ENCODE measurements at regions not wholly inside any gene's neighbourhood (a gene's known extent, or its start where the extent isn't known, plus 50 kb on each side); places are given as distances from the start of the nearest gene placed in this dataset.

- no peaks in the 10 kb centered on the region for H3K4me1 ChIP-seq
- peaks cover 0 to 29% of the 10 kb centered on the region in 2 donors for H3K9me3 ChIP-seq
- H3K36me3 ChIP-seq = no peaks in the 10 kb centered on the region
- H3K4me3 ChIP-seq = no peak overlapping the region
- no peak for DNase-seq (ENCODE audit: low spot score)
- H3K27ac ChIP-seq = no peak overlapping the region
- no peak for TF ChIP-seq CTCF (IDR thresholded peaks at IDR 0.05)
- no peaks in the 10 kb centered on the region for H3K27me3 ChIP-seq
Observed at GRCh38 chr11:127412722-127413380, 412.3 kb upstream of the KIRREL3 start.

DNA sequence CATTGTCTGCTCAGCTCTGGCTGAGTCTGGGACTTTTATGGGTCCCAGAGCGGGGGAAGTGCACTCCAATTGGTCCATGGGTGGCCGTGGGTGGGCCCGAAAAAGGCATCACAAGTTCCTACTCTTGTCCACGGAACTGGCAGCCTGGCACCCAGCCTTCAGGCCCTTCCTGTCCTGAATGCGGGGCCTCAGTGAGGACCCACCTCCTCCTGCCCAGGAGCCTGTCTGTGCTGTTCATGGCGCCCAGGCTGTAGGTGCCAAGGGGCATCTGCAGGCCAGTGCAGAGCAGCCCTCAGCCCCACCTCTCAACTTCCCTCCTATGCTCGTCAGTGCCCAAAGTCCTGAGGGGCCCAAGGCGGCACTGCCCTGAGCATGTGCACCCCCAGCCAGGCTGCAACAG lies 411.7 kb upstream of the KIRREL3 start:
- no peaks in the 10 kb centered on the region for H3K27me3 ChIP-seq
- peaks cover 0 to 32% of the 10 kb centered on the region in 2 donors for H3K9me3 ChIP-seq
- DNase-seq (ENCODE audit: low spot score) = no peak

DNA sequence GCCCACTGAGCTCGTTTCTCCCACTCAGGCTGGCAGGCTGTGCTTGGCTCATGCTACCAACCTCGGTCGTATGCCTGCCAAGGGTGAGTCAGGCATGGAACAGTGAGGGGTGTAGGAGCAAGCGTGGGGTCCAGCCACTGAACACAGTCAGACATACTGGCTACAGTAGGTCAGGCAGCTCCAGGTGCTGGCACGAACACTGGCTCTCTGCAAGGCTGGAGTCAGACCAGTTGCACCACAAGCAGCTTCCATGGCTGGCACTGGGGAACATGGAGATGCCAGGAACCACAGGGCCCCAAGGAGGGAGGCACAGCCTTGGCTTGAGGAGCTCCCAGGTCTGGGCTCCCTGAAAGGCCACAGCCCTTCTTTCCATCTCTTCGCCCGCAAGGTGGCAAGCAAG lies 410.7 kb upstream of the KIRREL3 start:
- no peaks in the 10 kb centered on the region for H3K36me3 ChIP-seq
- no peak for TF ChIP-seq CTCF (IDR thresholded peaks at IDR 0.05)
- no peak for DNase-seq (ENCODE audit: low spot score)
- peaks cover 0 to 32% of the 10 kb centered on the region in 2 donors for H3K9me3 ChIP-seq
- no peak overlapping the region for H3K27ac ChIP-seq
- H3K27me3 ChIP-seq = no peaks in the 10 kb centered on the region
- H3K4me3 ChIP-seq = no peak overlapping the region
- no peaks in the 10 kb centered on the region for H3K4me1 ChIP-seq

More for the DNA sequence above, 411.7 kb upstream of the KIRREL3 start:
- Histone ChIP-seq H3K4me1 (no peaks in the 10 kb centered on the region), H3K27ac (no peak overlapping the region), H3K36me3 (no peaks in the 10 kb centered on the region), H3K4me3 (no peak overlapping the region)
- TF ChIP-seq CTCF (IDR thresholded peaks at IDR 0.05) = no peak

DNA sequence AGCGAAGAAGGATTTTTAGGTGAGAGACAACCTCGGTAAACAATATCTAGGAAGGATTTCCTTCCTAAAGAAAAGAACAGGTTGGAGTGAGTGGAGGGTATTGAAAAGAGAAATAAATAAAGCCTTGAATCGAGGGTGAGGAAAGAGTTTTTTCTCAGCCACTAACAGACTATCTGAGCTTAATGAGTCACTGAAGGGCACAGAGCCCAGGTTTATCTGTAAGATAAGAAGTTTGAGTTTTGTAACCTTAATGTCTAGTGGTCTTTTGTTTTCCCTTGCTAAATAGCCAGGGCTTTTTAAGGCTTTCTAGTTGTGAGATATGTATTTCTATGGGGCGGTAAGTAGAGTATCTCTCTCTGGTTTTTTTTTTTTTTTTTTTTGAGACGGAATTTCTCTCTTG lies 394.5 kb upstream of the KIRREL3 start:
- no peaks in the 10 kb centered on the region for H3K4me1 ChIP-seq
- TF ChIP-seq CTCF (IDR thresholded peaks at IDR 0.05) = no peak
- no peak overlapping the region for H3K4me3 ChIP-seq
- no peaks in the 10 kb centered on the region for H3K27me3 ChIP-seq
- no peak overlapping the region for H3K27ac ChIP-seq
- H3K36me3 ChIP-seq = no peaks in the 10 kb centered on the region
- DNase-seq (ENCODE audit: low spot score) = no peak
- no peaks in the 10 kb centered on the region for H3K9me3 ChIP-seq

GRCh38 chr11:127393460-127393997 lies 393.0 kb upstream of the KIRREL3 start:
- Histone ChIP-seq H3K27me3 (no peaks in the 10 kb centered on the region), H3K9me3 (no peaks in the 10 kb centered on the region), H3K36me3 (no peaks in the 10 kb centered on the region), H3K4me1 (no peaks in the 10 kb centered on the region), H3K4me3 (no peak overlapping the region), H3K27ac (no peak overlapping the region)
- no peak for DNase-seq (ENCODE audit: low spot score)
- no peak for TF ChIP-seq CTCF (IDR thresholded peaks at IDR 0.05)

- no peak for TF ChIP-seq CTCF (IDR thresholded peaks at IDR 0.05)
- H3K36me3 ChIP-seq = no peaks in the 10 kb centered on the region
- no peaks in the 10 kb centered on the region for H3K9me3 ChIP-seq
- H3K4me3 ChIP-seq = no peak overlapping the region
- H3K4me1 ChIP-seq = no peaks in the 10 kb centered on the region
- DNase-seq (ENCODE audit: low spot score) = no peak
- H3K27me3 ChIP-seq = no peaks in the 10 kb centered on the region
- no peak overlapping the region for H3K27ac ChIP-seq
Observed at GRCh38 chr11:127392575-127392974, 392.0 kb upstream of the KIRREL3 start.

Data from right atrium auricular region (tissue), 2 donors.